Smooth muscle cell (in vitro differentiated cells): ENCODE measurements at regions not wholly inside any gene's neighbourhood (a gene's known extent, or its start where the extent isn't known, plus 50 kb on each side); places are given as distances from the start of the nearest gene placed in this dataset.
"Not testable (repeated sequence)": the region's sequence is repeated elsewhere in the genome, so short reads cannot be mapped to it uniquely, and the experiment has no call there.

Source experiments
- DNase-seq: peaks from one replicate; lab custom pipeline; 2025; ENCODE audit not compliant: unreplicated experiment; lab: John Stamatoyannopoulos, UW
- H2AFZ ChIP-seq: fragments of 200-600 bp; sonication (generic); 2 replicates; pipeline ENCODE4 v1.6.0; 2016; ENCODE audit warnings: antibody characterized with exemption, low read depth, mild to moderate bottlenecking
- H3F3A ChIP-seq: fragments of 200-600 bp; sonication (generic); 2 replicates; pipeline ENCODE4 v1.6.0; 2017; ENCODE audit warnings: antibody characterized with exemption, low read depth
- H3K27ac ChIP-seq: fragments of 200-600 bp; sonication (generic); 2 replicates; pipeline ENCODE4 v1.5.1; 2016; ENCODE audit warnings: low read depth, mild to moderate bottlenecking
- H3K27me3 ChIP-seq: fragments of 200-600 bp; sonication (generic); 2 replicates; pipeline ENCODE4 v1.6.1; 2016; ENCODE audit warnings: low read depth, mild to moderate bottlenecking
- H3K36me3 ChIP-seq: fragments of 200-600 bp; sonication (generic); 2 replicates; pipeline ENCODE4 v1.5.1; 2016; ENCODE audit warnings: low read depth
- H3K4me1 ChIP-seq: fragments of 200-600 bp; sonication (generic); 2 replicates; pipeline ENCODE4 v1.5.1; 2016; ENCODE audit warnings: low read depth
- H3K4me2 ChIP-seq: fragments of 200-600 bp; sonication (generic); 2 replicates; pipeline ENCODE4 v1.6.0; 2016; ENCODE audit warnings: mild to moderate bottlenecking
- H3K4me3 ChIP-seq: fragments of 200-600 bp; sonication (generic); 2 replicates; pipeline ENCODE4 v1.5.1; 2016; ENCODE audit warnings: mild to moderate bottlenecking
- H3K79me2 ChIP-seq: fragments of 200-600 bp; sonication (generic); 2 replicates; pipeline ENCODE4 v1.6.0; 2016; ENCODE audit warnings: low read depth, mild to moderate bottlenecking
- H3K9ac ChIP-seq: fragments of 200-600 bp; sonication (generic); 2 replicates; pipeline ENCODE4 v1.6.0; 2016; ENCODE audit warnings: low read depth
- H3K9me3 ChIP-seq: fragments of 200-600 bp; sonication (generic); replicated peaks from 2 replicates; pipeline ENCODE4 v1.5.1; 2016; ENCODE audit warnings: low read depth
- H4K20me1 ChIP-seq: fragments of 200-600 bp; sonication (generic); 2 replicates; pipeline ENCODE4 v1.6.0; 2016; ENCODE audit warnings: low read depth
- CTCF ChIP-seq: fragments of 200-600 bp; sonication (generic); IDR thresholded peaks from 2 replicates; pipeline ENCODE4 v1.5.1; 2017; ENCODE audit warnings: borderline replicate concordance, mild to moderate bottlenecking, antibody characterized with exemption; ENCODE audit not compliant: insufficient read depth, poor library complexity, severe bottlenecking
- WGBS: methylation state at CpG from one replicate; pipeline ENCODE4 v1.1.7; 2016; ENCODE audit warnings: low lambda C conversion rate; 5-methylcytosine and 5-hydroxymethylcytosine counted together

- H3K9ac ChIP-seq: no peak overlapping the region
- H3K27ac ChIP-seq: no peak overlapping the region
- no peaks in the 10 kb centered on the region for H3K4me1 ChIP-seq
- H3K36me3 ChIP-seq: no peaks in the 10 kb centered on the region
- no peaks in the 10 kb centered on the region for H3K9me3 ChIP-seq
- TF ChIP-seq CTCF: no peak
- H2AFZ ChIP-seq: peak overlapping the region; percentile 45
- H3K4me3 ChIP-seq: no peak overlapping the region
- WGBS: 81% methylated on average over 1 of the region's 1 CpG
- H4K20me1 ChIP-seq: no peaks in the 10 kb centered on the region
- no peak for DNase-seq
- no peaks in the 10 kb centered on the region for H3F3A ChIP-seq
- peak overlapping the region; percentile 20 for H3K4me2 ChIP-seq
- H3K27me3 ChIP-seq: no peaks in the 10 kb centered on the region
- H3K79me2 ChIP-seq: no peaks in the 10 kb centered on the region
Observed at GRCh38 chr15:38758043-38758442, 193.4 kb upstream of the RASGRP1 start.

GRCh38 chr15:38761681-38762080 is 197.1 kb upstream of the RASGRP1 start:
- Histone ChIP-seq H3K36me3 (no peaks in the 10 kb centered on the region), H3K4me3 (no peak overlapping the region), H3K9me3 (no peaks in the 10 kb centered on the region), H3K9ac (no peak overlapping the region), H3K4me2 (no peak overlapping the region), H2AFZ (no peak overlapping the region), H4K20me1 (no peaks in the 10 kb centered on the region), H3K27ac (no peak overlapping the region), H3K4me1 (no peaks in the 10 kb centered on the region), H3F3A (no peaks in the 10 kb centered on the region), H3K79me2 (no peaks in the 10 kb centered on the region), H3K27me3 (no peaks in the 10 kb centered on the region)
- TF ChIP-seq CTCF: no peak
- DNase-seq: no peak
- WGBS: 94% methylated on average over 2 of the region's 2 CpGs

- peak; percentile 28 for TF ChIP-seq CTCF
- H2AFZ ChIP-seq: no peak overlapping the region
- 61% methylated on average over 6 of the region's 6 CpGs for WGBS
Observed at GRCh38 chr15:38768970-38769369, 204.4 kb upstream of the RASGRP1 start.

GRCh38 chr15:38769492-38769891 is 204.9 kb upstream of the RASGRP1 start:
- no peak for TF ChIP-seq CTCF
- Histone ChIP-seq H3K9me3 (no peaks in the 10 kb centered on the region), H3K4me2 (no peak overlapping the region), H3K79me2 (no peaks in the 10 kb centered on the region), H3F3A (no peaks in the 10 kb centered on the region), H2AFZ (no peak overlapping the region), H4K20me1 (no peaks in the 10 kb centered on the region), H3K4me1 (no peaks in the 10 kb centered on the region), H3K4me3 (no peak overlapping the region), H3K9ac (no peak overlapping the region), H3K36me3 (no peaks in the 10 kb centered on the region), H3K27ac (no peak overlapping the region), H3K27me3 (no peaks in the 10 kb centered on the region)
- DNase-seq: no peak
- 88% methylated on average over 2 of the region's 2 CpGs for WGBS

More at GRCh38 chr15:38768970-38769369, 204.4 kb upstream of the RASGRP1 start:
- no peak overlapping the region for H3K9ac ChIP-seq
- H4K20me1 ChIP-seq: no peaks in the 10 kb centered on the region
- no peak overlapping the region for H3K4me2 ChIP-seq
- no peaks in the 10 kb centered on the region for H3K4me1 ChIP-seq
- no peak overlapping the region for H3K27ac ChIP-seq
- no peak overlapping the region for H3K4me3 ChIP-seq
- no peaks in the 10 kb centered on the region for H3K9me3 ChIP-seq
- H3F3A ChIP-seq: no peaks in the 10 kb centered on the region
- no peaks in the 10 kb centered on the region for H3K79me2 ChIP-seq
- no peaks in the 10 kb centered on the region for H3K36me3 ChIP-seq
- no peaks in the 10 kb centered on the region for H3K27me3 ChIP-seq
- no peak for DNase-seq

- DNase-seq, H3F3A ChIP-seq, H3K27ac ChIP-seq, H3K9me3 ChIP-seq, H3K79me2 ChIP-seq, H3K4me3 ChIP-seq, H3K27me3 ChIP-seq, H3K36me3 ChIP-seq, H3K4me1 ChIP-seq, H3K9ac ChIP-seq, H3K4me2 ChIP-seq, H2AFZ ChIP-seq, H4K20me1 ChIP-seq: not testable (repeated sequence)
- WGBS: 86% methylated on average over 2 of the region's 2 CpGs
Observed at GRCh38 chr15:38774076-38774475, 209.5 kb upstream of the RASGRP1 start.
